Heart left ventricle (tissue), 13 donors: ENCODE measurements at regions not wholly inside any gene's neighbourhood (a gene's known extent, or its start where the extent isn't known, plus 50 kb on each side); places are given as distances from the start of the nearest gene placed in this dataset.

ENCODE experiments used
- POLR2A ChIP-seq, 2 donors: fragments of 450-650 bp; IDR thresholded peaks; one replicate each; pipeline ENCODE4 v1.6.1; 2017; ENCODE audit warnings: antibody characterized with exemption in 2 of 2, mild to moderate bottlenecking in 2 of 2, moderate library complexity in 2 of 2
- TF ChIP-seq, protein P1 (sequence below), 12 donors: fragments of 200-600 bp; sonication (generic) in 4 of 12; IDR thresholded peaks; one replicate each; pipeline versions ENCODE4 v1.5.0 to v1.8.0; 2018 to 2022; ENCODE audit warnings: antibody characterized with exemption in 12 of 12, mild to moderate bottlenecking in 5 of 12
- donor health status: ischemic (EF 13 %, LVEDD 7.1; RV severe dilation, severe dysfunction).
- donor health status: DM: no; HTN: yes; CAD: no.
- donor health status: DM: no; HTN: no; CAD: no.
- donor health status: ischemic (EF 25% LVEDD 6.9; RV normal size, moderate dysfunction).
- donor health status: ischemic (EF 25% LVEDD 5.7; RV mildly dilated, moderate dysfunction).
- donor health status: ischemic (EF 35%, LVEDD 5.7; RV mildly dilated, moderate dysfunction).
- donor health status: nonischemic (EF 11% LVEDD 7.7; RV severe dilation, severe dysfunction).
- donor health status: DM: yes; HTN: yes; CAD: no.
- donor health status: PGD.
- donor health status: ischemic (EF 29% LVEDD 5.4; RV normal size, mild dysfunction).
- donor health status: nonischemic (EF 23%, LVEDD 6.1; RV moderate dilation, normal function).

DNA sequence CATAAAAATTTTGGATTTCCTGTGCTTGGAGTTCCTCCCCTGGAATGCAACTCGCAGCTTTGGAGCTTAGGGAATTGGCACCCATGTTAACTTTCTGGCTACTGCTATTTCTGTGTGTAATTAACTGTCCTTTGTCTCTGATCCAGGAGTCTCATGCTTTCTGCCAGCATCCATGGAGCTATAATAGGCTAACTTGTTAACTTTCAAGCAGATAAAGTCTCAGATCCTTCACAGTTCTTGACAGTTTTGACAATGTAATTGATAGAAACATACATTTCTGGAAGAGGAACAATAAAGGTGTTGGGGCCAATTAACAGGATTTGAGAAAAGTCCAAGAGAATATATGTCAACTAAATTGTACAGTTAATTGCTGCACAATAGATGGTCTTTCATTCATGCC is 290.2 kb upstream of the PRDM9 start:
- TF ChIP-seq POLR2A (IDR thresholded peaks at IDR 0.05) = no peak
- TF ChIP-seq, protein P1, sequence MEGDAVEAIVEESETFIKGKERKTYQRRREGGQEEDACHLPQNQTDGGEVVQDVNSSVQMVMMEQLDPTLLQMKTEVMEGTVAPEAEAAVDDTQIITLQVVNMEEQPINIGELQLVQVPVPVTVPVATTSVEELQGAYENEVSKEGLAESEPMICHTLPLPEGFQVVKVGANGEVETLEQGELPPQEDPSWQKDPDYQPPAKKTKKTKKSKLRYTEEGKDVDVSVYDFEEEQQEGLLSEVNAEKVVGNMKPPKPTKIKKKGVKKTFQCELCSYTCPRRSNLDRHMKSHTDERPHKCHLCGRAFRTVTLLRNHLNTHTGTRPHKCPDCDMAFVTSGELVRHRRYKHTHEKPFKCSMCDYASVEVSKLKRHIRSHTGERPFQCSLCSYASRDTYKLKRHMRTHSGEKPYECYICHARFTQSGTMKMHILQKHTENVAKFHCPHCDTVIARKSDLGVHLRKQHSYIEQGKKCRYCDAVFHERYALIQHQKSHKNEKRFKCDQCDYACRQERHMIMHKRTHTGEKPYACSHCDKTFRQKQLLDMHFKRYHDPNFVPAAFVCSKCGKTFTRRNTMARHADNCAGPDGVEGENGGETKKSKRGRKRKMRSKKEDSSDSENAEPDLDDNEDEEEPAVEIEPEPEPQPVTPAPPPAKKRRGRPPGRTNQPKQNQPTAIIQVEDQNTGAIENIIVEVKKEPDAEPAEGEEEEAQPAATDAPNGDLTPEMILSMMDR (IDR thresholded peaks at IDR 0.05) = no peak
